AG04450 (cell line): ENCODE measurements at regions not wholly inside any gene's neighbourhood (a gene's known extent, or its start where the extent isn't known, plus 50 kb on each side); places are given as distances from the start of the nearest gene placed in this dataset.

Experiments used
- CTCF ChIA-PET: fragments of 300-600, 350-600 bp; formaldehyde crosslinking; extraction: SDS; loops from one replicate; lab custom pipeline; 2022; ENCODE audit warnings: antibody characterized with exemption, inconsistent platforms; lab: Charles Lee
- POLR2A ChIA-PET: fragments of 350-600 bp; formaldehyde crosslinking; extraction: SDS; loops from one replicate; lab custom pipeline; 2021; ENCODE audit warnings: antibody characterized with exemption, inconsistent platforms; lab: Yijun Ruan, JAX
- DNase-seq: peaks from one replicate; pipeline ENCODE4 v3.0.0-alpha.2; 2011; ENCODE audit warnings: low read depth, low spot score
- H3K27ac ChIP-seq: one replicate; pipeline ENCODE4 v1.5.1; 2012; ENCODE audit warnings: low read depth, low read length, control low read depth
- H3K27me3 ChIP-seq: one replicate; pipeline ENCODE4 v1.6.0; 2012; ENCODE audit warnings: low read length; ENCODE audit not compliant: control insufficient read depth, insufficient read depth
- H3K4me3 ChIP-seq: 2 replicates; pipeline ENCODE4 v1.5.1; 2011; ENCODE audit warnings: mild to moderate bottlenecking, low read depth, low read length, control low read depth
- H3K9me3 ChIP-seq: 2 replicates; pipeline ENCODE4 v1.5.1; 2012; ENCODE audit warnings: low read length; ENCODE audit not compliant: control insufficient read depth, insufficient read depth
- TF ChIP-seq, protein P1 (sequence below): IDR thresholded peaks from 2 replicates; pipeline ENCODE4 v1.5.1; 2011; ENCODE audit warnings: low read depth, low read length, control low read depth, inconsistent platforms

DNA sequence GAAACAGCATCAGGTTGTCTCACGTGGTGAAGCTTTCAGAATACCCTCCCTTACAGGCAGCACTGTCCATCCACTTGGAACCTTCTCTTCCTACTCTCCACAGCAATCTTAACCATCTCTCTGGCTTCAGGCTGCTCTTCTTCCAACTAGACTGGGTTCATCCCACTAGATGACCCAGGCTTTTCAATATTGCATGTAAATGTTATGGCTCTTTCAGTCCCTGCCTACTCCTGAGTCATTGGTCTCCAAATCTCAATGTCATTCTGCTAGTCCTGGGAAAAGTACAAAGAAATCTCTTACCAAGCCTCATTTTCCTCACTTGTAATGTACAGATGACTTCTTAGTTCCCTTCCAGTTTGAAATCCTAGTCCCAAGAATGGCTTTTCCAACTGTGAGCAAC is 109.7 kb upstream of the CTNNB1 start:
- ChIA-PET POLR2A (no interaction called here), CTCF (no interaction called here)
- DNase-seq, result no peak
- TF ChIP-seq, protein P1, sequence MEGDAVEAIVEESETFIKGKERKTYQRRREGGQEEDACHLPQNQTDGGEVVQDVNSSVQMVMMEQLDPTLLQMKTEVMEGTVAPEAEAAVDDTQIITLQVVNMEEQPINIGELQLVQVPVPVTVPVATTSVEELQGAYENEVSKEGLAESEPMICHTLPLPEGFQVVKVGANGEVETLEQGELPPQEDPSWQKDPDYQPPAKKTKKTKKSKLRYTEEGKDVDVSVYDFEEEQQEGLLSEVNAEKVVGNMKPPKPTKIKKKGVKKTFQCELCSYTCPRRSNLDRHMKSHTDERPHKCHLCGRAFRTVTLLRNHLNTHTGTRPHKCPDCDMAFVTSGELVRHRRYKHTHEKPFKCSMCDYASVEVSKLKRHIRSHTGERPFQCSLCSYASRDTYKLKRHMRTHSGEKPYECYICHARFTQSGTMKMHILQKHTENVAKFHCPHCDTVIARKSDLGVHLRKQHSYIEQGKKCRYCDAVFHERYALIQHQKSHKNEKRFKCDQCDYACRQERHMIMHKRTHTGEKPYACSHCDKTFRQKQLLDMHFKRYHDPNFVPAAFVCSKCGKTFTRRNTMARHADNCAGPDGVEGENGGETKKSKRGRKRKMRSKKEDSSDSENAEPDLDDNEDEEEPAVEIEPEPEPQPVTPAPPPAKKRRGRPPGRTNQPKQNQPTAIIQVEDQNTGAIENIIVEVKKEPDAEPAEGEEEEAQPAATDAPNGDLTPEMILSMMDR, result no peak
- no peak overlapping the region for H3K4me3 ChIP-seq
- no peaks in the 10 kb centered on the region for H3K27me3 ChIP-seq
- no peaks in the 10 kb centered on the region for H3K9me3 ChIP-seq
- H3K27ac ChIP-seq, result no peak overlapping the region

DNA sequence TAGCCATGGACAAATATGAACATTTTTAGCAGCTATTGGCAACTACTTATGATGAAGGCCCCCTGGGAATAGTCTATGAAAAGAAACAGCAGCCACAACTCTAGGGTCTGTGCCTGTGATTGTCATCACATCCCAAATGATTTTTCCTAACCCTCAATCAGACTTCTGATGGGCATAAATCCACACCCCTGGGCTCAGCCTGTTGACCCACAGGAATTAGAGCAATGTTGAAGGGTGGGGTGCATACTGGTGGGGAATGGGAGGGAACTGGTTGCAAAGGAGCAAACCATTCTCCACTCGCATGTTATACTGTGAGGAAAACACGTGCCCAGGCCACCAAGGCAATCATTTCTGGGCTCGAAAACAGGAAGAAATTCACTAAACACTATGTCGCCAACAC is 106.5 kb upstream of the CTNNB1 start:
- no peak overlapping the region for H3K4me3 ChIP-seq
- no peak overlapping the region for H3K27ac ChIP-seq
- no peak for DNase-seq
- ChIA-PET POLR2A (no interaction called here), CTCF (no interaction called here)
- H3K9me3 ChIP-seq, result no peaks in the 10 kb centered on the region
- H3K27me3 ChIP-seq, result no peaks in the 10 kb centered on the region
- TF ChIP-seq, protein P1, result no peak

DNA sequence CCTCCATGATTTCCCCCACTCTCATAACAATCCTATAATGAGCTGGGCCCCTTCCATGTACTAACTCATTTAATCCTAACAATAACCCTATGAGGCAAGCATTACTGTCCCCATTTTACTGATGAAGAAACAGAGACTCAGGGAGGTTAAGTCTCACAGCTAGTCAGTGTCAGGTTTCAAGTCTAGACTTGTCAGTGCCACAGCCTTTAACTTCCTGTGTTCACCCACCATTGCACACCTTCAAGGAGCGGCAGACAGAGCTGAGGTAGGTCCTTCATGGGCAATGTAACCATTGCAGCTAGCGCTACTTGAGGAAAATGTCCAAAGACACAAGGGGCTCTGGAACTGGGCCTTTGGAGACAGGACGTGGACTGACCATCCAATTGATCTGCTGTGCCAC is 105.8 kb upstream of the CTNNB1 start:
- H3K9me3 ChIP-seq, result no peaks in the 10 kb centered on the region
- no peak overlapping the region for H3K4me3 ChIP-seq
- TF ChIP-seq, protein P1, result no peak
- ChIA-PET POLR2A (no interaction called here), CTCF (no interaction called here)
- DNase-seq, result no peak
- no peak overlapping the region for H3K27ac ChIP-seq
- H3K27me3 ChIP-seq, result no peaks in the 10 kb centered on the region

DNA sequence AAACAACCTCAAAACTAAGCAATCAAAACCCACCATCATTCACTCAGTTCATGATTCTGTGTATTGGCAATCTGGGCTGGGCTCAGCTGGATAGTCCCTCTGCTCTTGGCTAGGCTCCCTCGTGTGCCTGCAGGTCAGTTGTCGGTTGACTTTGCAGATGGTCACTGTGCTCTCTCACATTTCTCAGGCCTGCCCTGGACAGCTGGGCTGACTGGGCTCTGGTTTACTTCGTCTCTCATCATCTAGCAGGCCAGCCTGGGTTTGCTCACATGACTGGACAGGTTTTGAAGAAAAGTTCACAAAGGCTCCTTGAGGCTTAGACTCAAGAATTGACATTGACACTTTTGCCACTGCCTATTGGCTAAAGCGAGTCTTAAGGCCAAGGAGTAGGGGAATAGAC is 105.0 kb upstream of the CTNNB1 start:
- no peak overlapping the region for H3K27ac ChIP-seq
- DNase-seq, result no peak
- TF ChIP-seq, protein P1, result no peak
- POLR2A ChIA-PET, result no interaction called here
- no peaks in the 10 kb centered on the region for H3K9me3 ChIP-seq
- H3K27me3 ChIP-seq, result no peaks in the 10 kb centered on the region
- no peak overlapping the region for H3K4me3 ChIP-seq
- CTCF ChIA-PET, result no interaction called here

DNA sequence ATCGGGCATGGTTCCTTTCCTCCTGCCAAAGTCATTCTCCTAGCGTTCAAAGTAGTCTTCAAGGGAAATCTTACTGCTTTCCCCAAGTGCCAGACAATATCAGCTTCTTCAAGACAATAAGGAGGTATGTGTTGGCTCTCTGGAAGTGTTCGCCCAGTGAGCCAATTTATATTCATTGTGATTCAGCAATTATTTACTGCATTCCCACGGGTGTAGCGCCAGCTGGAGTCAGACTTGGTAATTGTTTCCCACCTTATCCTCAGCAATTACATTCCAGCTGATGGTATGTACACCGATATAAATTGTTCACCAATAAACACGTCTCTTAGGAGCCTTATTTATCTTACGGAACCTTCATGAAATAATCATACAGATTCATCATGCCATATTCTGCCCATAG is 103.6 kb upstream of the CTNNB1 start:
- no peak for DNase-seq
- POLR2A ChIA-PET, result no interaction called here
- H3K27me3 ChIP-seq, result no peaks in the 10 kb centered on the region
- H3K4me3 ChIP-seq, result no peak overlapping the region
- CTCF ChIA-PET, result no interaction called here
- TF ChIP-seq, protein P1, result no peak
- no peak overlapping the region for H3K27ac ChIP-seq
- H3K9me3 ChIP-seq, result no peaks in the 10 kb centered on the region
